HG02678 (cell line): ENCODE measurements at regions not wholly inside any gene's neighbourhood (a gene's known extent, or its start where the extent isn't known, plus 50 kb on each side); places are given as distances from the start of the nearest gene placed in this dataset.
A peak's percentile ranks its signal among the peaks of the same experiment; 100 is the strongest.
"Not testable (repeated sequence)": the region's sequence is repeated elsewhere in the genome, so short reads cannot be mapped to it uniquely, and the experiment has no call there.

Experiments
- ATAC-seq: cut with Tn5 transposase; IDR thresholded peaks from one replicate; pipeline ENCODE4 v1.9.1; 2021; ENCODE audit warnings: mild to moderate bottlenecking, moderate library complexity; ENCODE audit not compliant: unreplicated experiment

- ATAC-seq: no peak
Observed at GRCh38 chr1:184858288-184858687, 103.6 kb upstream of the EDEM3 start.

GRCh38 chr1:184854496-184855140, 100.0 kb upstream of the EDEM3 start:
- no peak for ATAC-seq

GRCh38 chr1:184854036-184854435, 99.4 kb upstream of the EDEM3 start:
- ATAC-seq: no peak

- ATAC-seq: no peak
Observed at GRCh38 chr1:184851822-184852746, 97.4 kb upstream of the EDEM3 start.

- ATAC-seq: peak; percentile 100
Observed at GRCh38 chr1:184843732-184844495, 89.3 kb upstream of the EDEM3 start.

GRCh38 chr1:184840596-184840995, 85.9 kb upstream of the EDEM3 start:
- ATAC-seq: no peak

GRCh38 chr1:184838504-184838951, 83.9 kb upstream of the EDEM3 start:
- no peak for ATAC-seq

GRCh38 chr1:184836934-184837895, 82.6 kb upstream of the EDEM3 start:
- peak; percentile 79 for ATAC-seq

GRCh38 chr1:184836141-184836540, 81.5 kb upstream of the EDEM3 start:
- ATAC-seq: no peak

GRCh38 chr1:184833994-184834393, 79.3 kb upstream of the EDEM3 start:
- not testable (repeated sequence) for ATAC-seq

GRCh38 chr1:184832517-184832916, 77.9 kb upstream of the EDEM3 start:
- no peak for ATAC-seq

- ATAC-seq: not testable (repeated sequence)
Observed at GRCh38 chr1:184829496-184829895, 74.8 kb upstream of the EDEM3 start.

GRCh38 chr1:184828369-184828717, 73.7 kb upstream of the EDEM3 start:
- no peak for ATAC-seq

GRCh38 chr1:184827600-184828368, 73.1 kb upstream of the EDEM3 start:
- no peak for ATAC-seq

- ATAC-seq: peak; percentile 64
Observed at GRCh38 chr1:184826001-184826400, 71.3 kb upstream of the EDEM3 start.

- ATAC-seq: no peak
Observed at GRCh38 chr1:184825571-184825970, 70.9 kb upstream of the EDEM3 start.

GRCh38 chr1:184824691-184825323, 70.1 kb upstream of the EDEM3 start:
- no peak for ATAC-seq

GRCh38 chr1:184823080-184823479, 68.4 kb upstream of the EDEM3 start:
- ATAC-seq: no peak

GRCh38 chr1:184822267-184822666, 67.6 kb upstream of the EDEM3 start:
- ATAC-seq: no peak
